HG02943 (cell line): ENCODE measurements at regions not wholly inside any gene's neighbourhood (a gene's known extent, or its start where the extent isn't known, plus 50 kb on each side); places are given as distances from the start of the nearest gene placed in this dataset.

Source experiments
- ATAC-seq: cut with Tn5 transposase; IDR thresholded peaks from one replicate; pipeline ENCODE4 v1.9.1; 2021; ENCODE audit warnings: mild to moderate bottlenecking, low read depth, moderate library complexity; ENCODE audit not compliant: unreplicated experiment

GRCh38 chr10:60446070-60446833 lies 56.6 kb upstream of the ANK3 start:
- no peak for ATAC-seq

DNA sequence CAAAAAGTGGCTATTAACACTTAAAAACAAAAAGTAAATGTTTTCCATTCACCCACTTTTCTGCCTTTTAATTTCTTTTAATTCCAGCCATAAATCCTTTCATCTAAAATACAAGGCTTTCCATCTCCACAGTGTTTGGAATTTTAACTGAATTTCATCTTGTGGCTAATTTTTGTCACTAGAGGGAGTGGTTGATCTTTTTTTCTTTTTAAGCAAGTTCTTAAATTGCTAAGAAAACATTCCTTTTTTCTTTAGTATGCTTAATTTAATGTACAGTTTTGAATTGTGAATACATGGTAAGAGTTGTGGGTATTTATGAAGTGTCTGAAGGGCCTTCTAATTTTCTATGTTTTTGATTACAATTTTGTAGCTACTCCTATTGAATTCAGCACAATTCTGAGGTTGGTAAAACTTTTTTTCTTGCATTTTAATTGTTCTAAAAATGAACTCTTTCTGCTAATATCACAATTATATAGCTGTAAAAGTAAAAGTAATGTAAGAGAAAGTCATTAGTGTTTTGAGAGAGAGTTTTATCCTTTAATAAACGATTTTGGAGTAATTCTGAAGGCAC lies 54.9 kb upstream of the ANK3 start:
- ATAC-seq, result no peak

DNA sequence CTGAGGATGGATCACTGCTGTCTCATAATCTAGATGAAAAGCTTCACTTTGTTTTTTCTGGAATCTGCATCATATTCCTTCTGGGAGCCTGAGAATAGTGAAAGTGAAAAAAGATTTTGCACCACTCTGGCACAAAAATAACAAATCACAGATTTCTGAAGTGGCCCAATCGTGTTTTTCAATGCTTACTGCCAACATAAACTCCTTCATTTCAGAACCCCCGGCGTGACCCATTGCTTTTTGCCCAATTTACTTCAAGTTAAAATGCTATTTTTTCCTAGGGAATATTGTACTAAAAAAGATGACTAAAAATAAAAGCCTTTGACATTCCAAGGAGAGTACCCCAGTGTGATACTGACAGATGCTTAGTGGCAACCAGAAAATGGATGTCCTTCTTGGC lies 53.7 kb upstream of the ANK3 start:
- no peak for ATAC-seq

DNA sequence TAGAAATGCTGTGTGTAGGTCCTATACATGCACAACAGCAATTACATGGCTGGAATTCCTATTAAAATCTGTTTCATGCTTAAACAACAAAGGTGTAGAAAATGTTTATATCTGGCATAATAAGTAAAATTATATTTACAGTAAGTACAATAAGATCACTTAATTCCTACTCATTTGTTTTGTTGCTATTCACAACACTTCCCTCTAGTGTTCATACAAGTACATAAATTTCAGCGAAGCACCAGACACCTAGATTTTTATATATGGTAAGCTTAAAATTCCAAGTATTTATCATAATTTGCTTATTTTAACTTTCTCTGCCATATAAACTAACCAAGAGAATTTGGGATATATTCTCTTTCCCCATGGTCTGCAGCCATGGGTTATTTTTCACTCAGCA lies 51.8 kb upstream of the ANK3 start:
- ATAC-seq, result no peak

GRCh38 chr10:60439641-60440040 lies 50.0 kb upstream of the ANK3 start:
- no peak for ATAC-seq
